ENCODE measurements at regions not wholly inside any gene's neighbourhood (a gene's known extent, or its start where the extent isn't known, plus 50 kb on each side); places are given as distances from the start of the nearest gene placed in this dataset.

- DNase-seq (ENCODE audit: low read depth in 2 of 3, low spot score in 2 of 3) = no peak
These were observed 55.6 kb upstream of the BCL2L14 start for GRCh38 chr12:12015073-12015685.

GRCh38 chr12:12016284-12017100, 54.2 kb upstream of the BCL2L14 start:
- no peak for DNase-seq (ENCODE audit: low read depth in 2 of 3, low spot score in 2 of 3)

- DNase-seq (ENCODE audit: low read depth in 2 of 3, low spot score in 2 of 3) = no peak
These were observed 53.6 kb upstream of the BCL2L14 start for GRCh38 chr12:12017135-12017581.

- DNase-seq (ENCODE audit: low read depth in 2 of 3, low spot score in 2 of 3) = no peak
These were observed 52.9 kb upstream of the BCL2L14 start for GRCh38 chr12:12017798-12018197.

GRCh38 chr12:12018454-12018853, 52.3 kb upstream of the BCL2L14 start:
- DNase-seq (ENCODE audit: low read depth in 2 of 3, low spot score in 2 of 3) = no peak

- no peak for DNase-seq (ENCODE audit: low read depth in 2 of 3, low spot score in 2 of 3)
These were observed 50.9 kb upstream of the BCL2L14 start for GRCh38 chr12:12019881-12020280.

GRCh38 chr12:12020762-12021161, 50.0 kb upstream of the BCL2L14 start:
- no peak for DNase-seq (ENCODE audit: low read depth in 2 of 3, low spot score in 2 of 3)
